ENCODE measurements at regions not wholly inside any gene's neighbourhood (a gene's known extent, or its start where the extent isn't known, plus 50 kb on each side); places are given as distances from the start of the nearest gene placed in this dataset.

- TF ChIP-seq RBBP5 (IDR thresholded peaks at IDR 0.05; ENCODE audit: borderline replicate concordance, low read depth, low read length) (no peak), CTBP2 (IDR thresholded peaks at IDR 0.05; ENCODE audit: borderline replicate concordance, insufficient read depth, insufficient read length, low read length) (no peak), TBP (IDR thresholded peaks at IDR 0.05; ENCODE audit: low read depth, low read length) (no peak)
Measured at GRCh38 chr9:7401116-7401515, 398.5 kb downstream of the DMAC1 start (continued).

Data from H1 (cell line).